Glutamatergic neuron (in vitro differentiated cells): ENCODE measurements at regions not wholly inside any gene's neighbourhood (a gene's known extent, or its start where the extent isn't known, plus 50 kb on each side); places are given as distances from the start of the nearest gene placed in this dataset.

Experiments used
- DNase-seq: peaks from one replicate; pipeline ENCODE4 v3.0.0; 2022
- H3K27ac Mint-ChIP-seq: one replicate; pipeline ENCODE4 v1.8.0; 2020; ENCODE audit warnings: mild to moderate bottlenecking, mixed read lengths, inconsistent platforms; ENCODE audit not compliant: unreplicated experiment
- H3K27me3 Mint-ChIP-seq: one replicate; pipeline ENCODE4 v1.8.0; 2020; ENCODE audit warnings: mild to moderate bottlenecking, moderate library complexity, mixed read lengths, inconsistent platforms; ENCODE audit not compliant: unreplicated experiment
- H3K36me3 Mint-ChIP-seq: one replicate; pipeline ENCODE4 v1.8.0; 2020; ENCODE audit warnings: mild to moderate bottlenecking, mixed read lengths, inconsistent platforms; ENCODE audit not compliant: unreplicated experiment
- H3K4me1 Mint-ChIP-seq: one replicate; pipeline ENCODE4 v1.8.0; 2020; ENCODE audit warnings: mild to moderate bottlenecking, low read depth, mixed read lengths, inconsistent platforms; ENCODE audit not compliant: unreplicated experiment
- H3K4me3 Mint-ChIP-seq: one replicate; pipeline ENCODE4 v1.8.0; 2020; ENCODE audit warnings: mild to moderate bottlenecking, mixed read lengths, inconsistent platforms; ENCODE audit not compliant: unreplicated experiment
- H3K9me3 Mint-ChIP-seq: one replicate; pipeline ENCODE4 v1.8.0; 2020; ENCODE audit warnings: mild to moderate bottlenecking, moderate library complexity, mixed read lengths, inconsistent platforms; ENCODE audit not compliant: unreplicated experiment
- TF ChIP-seq, protein P1 (sequence below): fragments of 200-600 bp; sonication (generic); IDR thresholded peaks from one replicate; pipeline ENCODE4 v1.5.0; 2021; ENCODE audit not compliant: partially characterized antibody, unreplicated experiment

DNA sequence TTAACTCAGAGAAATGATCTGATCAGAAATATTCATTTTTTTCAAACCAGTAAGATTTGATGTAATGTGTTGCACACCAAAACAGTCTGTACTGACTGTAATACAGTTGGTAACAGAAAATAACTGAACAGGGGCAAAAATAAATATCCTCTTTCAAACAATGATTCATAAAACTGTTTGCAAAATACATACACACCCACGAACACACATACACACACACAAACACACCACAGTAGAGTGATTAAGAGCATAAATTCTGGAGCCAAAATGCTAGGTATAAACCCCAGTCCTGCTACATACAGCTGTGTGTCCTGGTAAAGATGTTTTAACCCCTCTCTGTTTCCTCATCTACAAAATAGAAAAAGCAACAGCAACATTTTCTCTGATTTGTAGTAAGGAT, 376.6 kb downstream of the PDGFC start:
- Mint-ChIP-seq H3K4me3 (no peak overlapping the region), H3K27me3 (no peaks in the 10 kb centered on the region), H3K36me3 (peaks cover 5% of the 10 kb centered on the region), H3K27ac (no peak overlapping the region), H3K4me1 (peaks cover 1% of the 10 kb centered on the region), H3K9me3 (no peaks in the 10 kb centered on the region)
- TF ChIP-seq, protein P1, sequence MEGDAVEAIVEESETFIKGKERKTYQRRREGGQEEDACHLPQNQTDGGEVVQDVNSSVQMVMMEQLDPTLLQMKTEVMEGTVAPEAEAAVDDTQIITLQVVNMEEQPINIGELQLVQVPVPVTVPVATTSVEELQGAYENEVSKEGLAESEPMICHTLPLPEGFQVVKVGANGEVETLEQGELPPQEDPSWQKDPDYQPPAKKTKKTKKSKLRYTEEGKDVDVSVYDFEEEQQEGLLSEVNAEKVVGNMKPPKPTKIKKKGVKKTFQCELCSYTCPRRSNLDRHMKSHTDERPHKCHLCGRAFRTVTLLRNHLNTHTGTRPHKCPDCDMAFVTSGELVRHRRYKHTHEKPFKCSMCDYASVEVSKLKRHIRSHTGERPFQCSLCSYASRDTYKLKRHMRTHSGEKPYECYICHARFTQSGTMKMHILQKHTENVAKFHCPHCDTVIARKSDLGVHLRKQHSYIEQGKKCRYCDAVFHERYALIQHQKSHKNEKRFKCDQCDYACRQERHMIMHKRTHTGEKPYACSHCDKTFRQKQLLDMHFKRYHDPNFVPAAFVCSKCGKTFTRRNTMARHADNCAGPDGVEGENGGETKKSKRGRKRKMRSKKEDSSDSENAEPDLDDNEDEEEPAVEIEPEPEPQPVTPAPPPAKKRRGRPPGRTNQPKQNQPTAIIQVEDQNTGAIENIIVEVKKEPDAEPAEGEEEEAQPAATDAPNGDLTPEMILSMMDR: no peak
- no peak for DNase-seq

DNA sequence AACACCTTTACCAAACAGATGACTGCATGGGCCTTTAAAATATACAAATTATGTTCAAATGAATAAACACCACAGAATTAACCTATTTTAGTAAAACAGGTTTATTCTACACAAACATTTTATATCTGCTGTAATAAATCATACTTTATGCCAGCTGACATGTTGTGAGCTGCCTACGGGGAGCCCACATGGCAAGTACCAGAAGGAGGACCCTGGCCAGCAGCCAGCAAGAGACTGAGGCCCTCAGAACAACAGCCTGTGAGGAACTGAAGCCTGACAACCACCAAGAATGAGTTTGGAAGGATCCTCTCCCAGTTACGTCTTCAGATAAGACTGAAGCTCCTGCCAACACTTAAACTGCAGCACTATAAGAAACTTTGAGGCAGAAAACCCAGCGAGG, 377.0 kb downstream of the PDGFC start:
- H3K9me3 Mint-ChIP-seq: no peaks in the 10 kb centered on the region
- peaks cover 2% of the 10 kb centered on the region for H3K36me3 Mint-ChIP-seq
- no peaks in the 10 kb centered on the region for H3K27me3 Mint-ChIP-seq
- peaks cover 1% of the 10 kb centered on the region for H3K4me1 Mint-ChIP-seq
- no peak for DNase-seq
- no peak overlapping the region for H3K4me3 Mint-ChIP-seq
- TF ChIP-seq, protein P1: no peak
- H3K27ac Mint-ChIP-seq: no peak overlapping the region

DNA sequence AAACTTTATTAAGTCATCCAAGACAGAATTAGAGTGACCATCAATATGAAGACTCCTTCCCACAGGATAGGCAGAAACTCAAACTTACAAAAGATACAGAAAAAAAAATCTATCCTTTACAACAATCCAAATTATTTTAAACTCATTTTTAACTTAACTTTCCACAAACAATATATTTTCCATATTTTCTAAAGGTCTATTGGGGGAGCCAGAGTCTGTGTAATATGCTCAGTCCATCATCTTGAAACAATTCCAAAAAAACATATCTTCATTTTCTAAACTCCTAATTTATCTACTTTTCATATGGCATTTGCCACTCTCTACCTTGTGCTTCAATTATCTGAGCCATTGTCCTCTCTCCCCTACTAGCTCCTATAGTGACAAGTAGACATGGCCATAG, 378.1 kb downstream of the PDGFC start:
- Mint-ChIP-seq H3K36me3 (no peaks in the 10 kb centered on the region), H3K4me3 (no peak overlapping the region), H3K27me3 (no peaks in the 10 kb centered on the region), H3K4me1 (peaks cover 1% of the 10 kb centered on the region), H3K9me3 (no peaks in the 10 kb centered on the region), H3K27ac (no peak overlapping the region)
- TF ChIP-seq, protein P1: no peak
- no peak for DNase-seq

DNA sequence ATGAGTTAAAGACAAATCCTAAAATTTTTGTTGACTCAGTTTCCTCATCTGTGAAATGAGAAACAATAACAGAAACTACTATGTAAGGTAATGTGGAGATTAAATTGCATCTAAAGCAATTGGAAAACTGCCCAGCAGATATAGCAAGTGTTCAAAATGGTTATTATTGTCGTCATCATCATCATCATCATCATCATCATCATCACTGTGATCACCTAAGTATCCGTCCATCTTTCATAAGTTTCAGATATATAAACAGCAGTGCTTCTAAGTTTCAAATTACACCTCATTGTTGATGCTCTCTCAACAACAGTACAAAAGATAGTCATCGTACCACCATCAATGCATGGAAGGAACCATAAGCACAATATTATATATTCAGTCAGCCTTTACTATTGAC, 379.9 kb downstream of the PDGFC start:
- no peak for DNase-seq
- H3K27me3 Mint-ChIP-seq: no peaks in the 10 kb centered on the region
- TF ChIP-seq, protein P1: no peak
- no peaks in the 10 kb centered on the region for H3K9me3 Mint-ChIP-seq
- peaks cover 1% of the 10 kb centered on the region for H3K4me1 Mint-ChIP-seq
- no peak overlapping the region for H3K4me3 Mint-ChIP-seq
- no peaks in the 10 kb centered on the region for H3K36me3 Mint-ChIP-seq
- H3K27ac Mint-ChIP-seq: no peak overlapping the region

DNA sequence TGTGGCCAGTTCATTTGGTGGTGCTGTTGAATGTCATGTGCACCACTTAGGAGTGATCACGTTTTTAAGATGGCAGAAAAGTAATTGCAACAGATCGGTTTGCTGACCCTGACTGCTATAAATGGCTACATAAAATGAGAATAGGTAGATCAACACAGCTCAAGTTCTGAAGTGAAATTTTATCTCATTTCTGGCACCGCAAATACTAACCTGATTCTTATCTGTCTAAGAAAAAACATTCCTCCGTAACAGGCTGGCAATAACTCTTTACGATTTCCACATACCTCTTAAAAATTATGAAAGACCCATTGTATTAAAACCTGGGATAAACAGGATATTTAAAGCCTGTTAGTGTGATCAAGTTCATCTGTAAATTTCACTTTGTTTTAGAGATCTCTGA, 387.5 kb downstream of the PDGFC start:
- Mint-ChIP-seq H3K27ac (no peak overlapping the region), H3K4me1 (no peaks in the 10 kb centered on the region), H3K9me3 (no peaks in the 10 kb centered on the region), H3K36me3 (no peaks in the 10 kb centered on the region), H3K27me3 (peaks cover 2% of the 10 kb centered on the region), H3K4me3 (no peak overlapping the region)
- no peak for DNase-seq
- TF ChIP-seq, protein P1: no peak
